ENCODE measurements at regions not wholly inside any gene's neighbourhood (a gene's known extent, or its start where the extent isn't known, plus 50 kb on each side); places are given as distances from the start of the nearest gene placed in this dataset.
"Not testable (repeated sequence)": the region's sequence is repeated elsewhere in the genome, so short reads cannot be mapped to it uniquely, and the experiment has no call there.

- not testable (repeated sequence) for DNase-seq
Measured at GRCh38 chr17:30578015-30578717, 101.0 kb downstream of the GOSR1 start.
